WTC11 (cell line): ENCODE measurements at regions not wholly inside any gene's neighbourhood (a gene's known extent, or its start where the extent isn't known, plus 50 kb on each side); places are given as distances from the start of the nearest gene placed in this dataset.
"Not testable (repeated sequence)": the region's sequence is repeated elsewhere in the genome, so short reads cannot be mapped to it uniquely, and the experiment has no call there.

Experiments
- ATAC-seq: fragments of 200-7000 bp; cut with Tn5 transposase; 2 replicates; pipeline ENCODE4 v1.10.0; 2021; ENCODE audit warnings: mild to moderate bottlenecking, moderate library complexity
- CTCF ChIA-PET: fragments of 300-600 bp; sonication (Branson Sonifier 250); formaldehyde crosslinking; loops from one replicate; lab custom pipeline; 2021; ENCODE audit warnings: antibody characterized with exemption; lab: Charles Lee
- POLR2A ChIA-PET: fragments of 350-600 bp; sonication (Branson Sonifier 250); formaldehyde crosslinking; loops from one replicate; lab custom pipeline; 2021; ENCODE audit warnings: antibody characterized with exemption; lab: Charles Lee
- DNase-seq: peaks from one replicate; pipeline ENCODE4 v3.0.0; 2021; ENCODE audit warnings: low spot score
- H3K27ac Mint-ChIP-seq: 2 replicates; pipeline ENCODE4 v1.8.0; 2021; ENCODE audit warnings: mixed read lengths
- H3K27me3 Mint-ChIP-seq: 2 replicates; pipeline ENCODE4 v1.8.0; 2021; ENCODE audit warnings: low read depth, mild to moderate bottlenecking, moderate library complexity, mixed read lengths
- H3K36me3 Mint-ChIP-seq: 2 replicates; pipeline ENCODE4 v1.8.0; 2021; ENCODE audit warnings: mixed read lengths
- H3K4me1 Mint-ChIP-seq: 2 replicates; pipeline ENCODE4 v1.8.0; 2022; ENCODE audit warnings: mixed read lengths
- H3K4me3 Mint-ChIP-seq: 2 replicates; pipeline ENCODE4 v1.8.0; 2021; ENCODE audit warnings: mild to moderate bottlenecking, moderate library complexity, mixed read lengths
- H3K9me3 Mint-ChIP-seq: 2 replicates; pipeline ENCODE4 v1.8.0; 2021; ENCODE audit warnings: mixed read lengths
- AR ChIP-seq: fragments of 250-450 bp; sonication (Bioruptor Pico); IDR thresholded peaks from 2 replicates; pipeline ENCODE4 v1.9.0; 2021; ENCODE audit warnings: mild to moderate bottlenecking
- E2F5 ChIP-seq: sonication (generic); formaldehyde crosslinking; IDR thresholded peaks from 2 replicates; pipeline ENCODE4 v1.8.1; 2022; ENCODE audit warnings: mild to moderate bottlenecking, moderate library complexity, missing genetic modification reagents
- ETV6 ChIP-seq: sonication (generic); formaldehyde crosslinking; IDR thresholded peaks from 2 replicates; pipeline ENCODE4 v1.8.1; 2022; ENCODE audit warnings: mild to moderate bottlenecking, missing genetic modification reagents
- FOXK1 ChIP-seq: sonication (generic); formaldehyde crosslinking; IDR thresholded peaks from 2 replicates; pipeline ENCODE4 v1.8.0; 2022; ENCODE audit warnings: mild to moderate bottlenecking, moderate library complexity, missing genetic modification reagents
- FOXP1 ChIP-seq: sonication (generic); formaldehyde crosslinking; IDR thresholded peaks from 2 replicates; pipeline ENCODE4 v1.8.0; 2022; ENCODE audit warnings: missing genetic modification reagents, mild to moderate bottlenecking, moderate library complexity, borderline replicate concordance
- GTF2I ChIP-seq: fragments of 250-450 bp; sonication (Bioruptor Pico); conservative IDR thresholded peaks from 2 replicates; pipeline ENCODE4 v1.4.0; 2021; ENCODE audit warnings: mild to moderate bottlenecking
- HMGXB4 ChIP-seq: sonication (generic); formaldehyde crosslinking; IDR thresholded peaks from 2 replicates; pipeline ENCODE4 v1.8.1; 2023; ENCODE audit warnings: mild to moderate bottlenecking, moderate library complexity, missing genetic modification reagents
- MYBL2 ChIP-seq: sonication (generic); formaldehyde crosslinking; IDR thresholded peaks from 2 replicates; pipeline ENCODE4 v1.8.1; 2023; ENCODE audit warnings: mild to moderate bottlenecking, moderate library complexity, missing genetic modification reagents
- NFATC4 ChIP-seq: fragments of 250-450 bp; sonication (Bioruptor Pico); IDR thresholded peaks from 2 replicates; pipeline ENCODE4 v1.9.0; 2021; ENCODE audit warnings: mild to moderate bottlenecking
- SMAD4 ChIP-seq: sonication (generic); formaldehyde crosslinking; IDR thresholded peaks from 2 replicates; pipeline ENCODE4 v1.8.0; 2022; ENCODE audit warnings: mild to moderate bottlenecking, missing genetic modification reagents
- SOX15 ChIP-seq: fragments of 250-450 bp; sonication (Bioruptor Pico); IDR thresholded peaks from 2 replicates; pipeline ENCODE4 v1.9.0; 2021; ENCODE audit warnings: mild to moderate bottlenecking
- SP1 ChIP-seq: sonication (generic); formaldehyde crosslinking; conservative IDR thresholded peaks from 2 replicates; pipeline ENCODE4 v1.8.1; 2022; ENCODE audit warnings: missing genetic modification reagents
- TCF7 ChIP-seq: sonication (generic); formaldehyde crosslinking; IDR thresholded peaks from 2 replicates; pipeline ENCODE4 v1.8.0; 2022; ENCODE audit warnings: mild to moderate bottlenecking, low read depth, missing genetic modification reagents, moderate library complexity
- TEAD4 ChIP-seq: sonication (generic); formaldehyde crosslinking; IDR thresholded peaks from 2 replicates; pipeline ENCODE4 v1.8.0; 2022; ENCODE audit warnings: mild to moderate bottlenecking, missing genetic modification reagents
- ZBTB21 ChIP-seq: sonication (generic); formaldehyde crosslinking; IDR thresholded peaks from 2 replicates; pipeline ENCODE4 v1.8.1; 2023; ENCODE audit warnings: mild to moderate bottlenecking, missing genetic modification reagents, borderline replicate concordance
- ZMAT4 ChIP-seq: fragments of 250-450 bp; sonication (Bioruptor Pico); IDR thresholded peaks from 2 replicates; pipeline ENCODE4 v1.9.0; 2021; ENCODE audit warnings: mild to moderate bottlenecking
- ZNF416 ChIP-seq: fragments of 250-450 bp; sonication (Bioruptor Pico); IDR thresholded peaks from 2 replicates; pipeline ENCODE4 v1.9.0; 2021; ENCODE audit warnings: mild to moderate bottlenecking, inconsistent platforms
- TF ChIP-seq, protein P1 (sequence below): sonication (generic); formaldehyde crosslinking; IDR thresholded peaks from 2 replicates; pipeline ENCODE4 v1.8.1; 2023; ENCODE audit warnings: mild to moderate bottlenecking, missing genetic modification reagents, moderate library complexity
- TF ChIP-seq, protein P2 (sequence below): sonication (generic); formaldehyde crosslinking; IDR thresholded peaks from 2 replicates; pipeline ENCODE4 v1.8.0; 2022; ENCODE audit warnings: mild to moderate bottlenecking, missing genetic modification reagents
- TF ChIP-seq, protein P3 (sequence below): sonication (generic); formaldehyde crosslinking; IDR thresholded peaks from 2 replicates; pipeline ENCODE4 v1.8.1; 2022; ENCODE audit warnings: missing genetic modification reagents, borderline replicate concordance

DNA sequence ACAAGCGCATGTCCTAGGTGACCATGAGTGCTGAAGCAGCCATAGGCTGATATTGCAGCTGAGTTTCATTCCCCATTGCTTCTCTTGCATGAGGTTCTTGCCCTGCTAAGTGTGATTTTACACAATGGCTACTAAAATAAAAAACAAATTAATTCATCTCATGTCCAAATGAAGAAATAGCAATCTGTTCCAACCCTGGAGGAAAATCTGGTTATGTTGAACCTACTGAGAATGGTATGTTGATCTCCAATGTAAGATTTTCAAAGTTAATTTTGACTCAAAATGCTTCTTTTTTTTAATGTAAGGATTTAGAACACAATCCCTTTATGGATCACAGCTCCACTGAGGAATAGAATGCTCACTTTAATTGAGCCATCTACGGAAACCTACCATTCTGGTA, 254.2 kb upstream of the CRBN start (continued):
- TF ChIP-seq SOX15 (CRISPR knock-in tag) (no peak), TEAD4 (CRISPR knock-in tag) (no peak), AR (CRISPR knock-in tag) (no peak), ZMAT4 (CRISPR knock-in tag) (no peak), ZNF416 (CRISPR knock-in tag) (no peak)

DNA sequence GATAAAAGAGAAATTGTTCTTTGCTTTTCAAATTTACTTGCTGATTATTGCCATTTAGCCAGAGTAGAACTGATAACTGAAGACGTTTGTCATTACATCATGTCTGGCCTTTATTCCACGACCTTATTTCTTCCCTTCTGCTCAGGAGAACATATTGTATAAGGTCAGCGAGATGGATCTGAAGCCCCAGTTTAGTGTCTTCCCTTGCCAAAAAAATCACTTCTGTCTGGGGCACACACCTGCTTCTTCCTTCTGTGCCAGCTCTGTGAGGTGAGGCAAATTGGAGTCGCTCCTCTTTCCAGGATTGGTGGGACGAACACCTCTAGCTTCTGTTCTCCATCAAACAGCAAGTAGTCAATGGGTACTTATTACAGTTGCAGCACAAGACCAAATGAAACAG, 250.3 kb upstream of the CRBN start:
- TF ChIP-seq ZMAT4 (CRISPR knock-in tag) (no peak), FOXK1 (CRISPR knock-in tag) (no peak), MYBL2 (CRISPR knock-in tag) (no peak), HMGXB4 (CRISPR knock-in tag) (no peak), SMAD4 (CRISPR knock-in tag) (no peak), ZBTB21 (no peak), GTF2I (CRISPR knock-in tag) (no peak), FOXP1 (no peak), SOX15 (CRISPR knock-in tag) (no peak), E2F5 (no peak), NFATC4 (CRISPR knock-in tag) (no peak), SP1 (CRISPR knock-in tag) (no peak), ETV6 (no peak), TCF7 (CRISPR knock-in tag) (no peak)
- TF ChIP-seq, protein P1, sequence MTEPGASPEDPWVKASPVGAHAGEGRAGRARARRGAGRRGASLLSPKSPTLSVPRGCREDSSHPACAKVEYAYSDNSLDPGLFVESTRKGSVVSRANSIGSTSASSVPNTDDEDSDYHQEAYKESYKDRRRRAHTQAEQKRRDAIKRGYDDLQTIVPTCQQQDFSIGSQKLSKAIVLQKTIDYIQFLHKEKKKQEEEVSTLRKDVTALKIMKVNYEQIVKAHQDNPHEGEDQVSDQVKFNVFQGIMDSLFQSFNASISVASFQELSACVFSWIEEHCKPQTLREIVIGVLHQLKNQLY (CRISPR knock-in tag) = no peak
- TF ChIP-seq, protein P2, sequence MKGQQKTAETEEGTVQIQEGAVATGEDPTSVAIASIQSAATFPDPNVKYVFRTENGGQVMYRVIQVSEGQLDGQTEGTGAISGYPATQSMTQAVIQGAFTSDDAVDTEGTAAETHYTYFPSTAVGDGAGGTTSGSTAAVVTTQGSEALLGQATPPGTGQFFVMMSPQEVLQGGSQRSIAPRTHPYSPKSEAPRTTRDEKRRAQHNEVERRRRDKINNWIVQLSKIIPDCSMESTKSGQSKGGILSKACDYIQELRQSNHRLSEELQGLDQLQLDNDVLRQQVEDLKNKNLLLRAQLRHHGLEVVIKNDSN = no peak
- TF ChIP-seq, protein P3, sequence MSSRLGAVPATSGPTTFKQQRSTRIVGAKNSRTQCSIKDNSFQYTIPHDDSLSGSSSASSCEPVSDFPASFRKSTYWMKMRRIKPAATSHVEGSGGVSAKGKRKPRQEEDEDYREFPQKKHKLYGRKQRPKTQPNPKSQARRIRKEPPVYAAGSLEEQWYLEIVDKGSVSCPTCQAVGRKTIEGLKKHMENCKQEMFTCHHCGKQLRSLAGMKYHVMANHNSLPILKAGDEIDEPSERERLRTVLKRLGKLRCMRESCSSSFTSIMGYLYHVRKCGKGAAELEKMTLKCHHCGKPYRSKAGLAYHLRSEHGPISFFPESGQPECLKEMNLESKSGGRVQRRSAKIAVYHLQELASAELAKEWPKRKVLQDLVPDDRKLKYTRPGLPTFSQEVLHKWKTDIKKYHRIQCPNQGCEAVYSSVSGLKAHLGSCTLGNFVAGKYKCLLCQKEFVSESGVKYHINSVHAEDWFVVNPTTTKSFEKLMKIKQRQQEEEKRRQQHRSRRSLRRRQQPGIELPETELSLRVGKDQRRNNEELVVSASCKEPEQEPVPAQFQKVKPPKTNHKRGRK = no peak
- CTCF ChIA-PET = no interaction called here
- Mint-ChIP-seq H3K9me3 (peaks cover 71% of the 10 kb centered on the region), H3K27me3 (no peaks in the 10 kb centered on the region; the same call in 1 of the 2 replicates), H3K27ac (no peak overlapping the region), H3K36me3 (peaks cover 23% of the 10 kb centered on the region), H3K4me3 (no peak overlapping the region), H3K4me1 (no peaks in the 10 kb centered on the region)
- no peak for ATAC-seq
- DNase-seq = no peak
- POLR2A ChIA-PET = no interaction called here

DNA sequence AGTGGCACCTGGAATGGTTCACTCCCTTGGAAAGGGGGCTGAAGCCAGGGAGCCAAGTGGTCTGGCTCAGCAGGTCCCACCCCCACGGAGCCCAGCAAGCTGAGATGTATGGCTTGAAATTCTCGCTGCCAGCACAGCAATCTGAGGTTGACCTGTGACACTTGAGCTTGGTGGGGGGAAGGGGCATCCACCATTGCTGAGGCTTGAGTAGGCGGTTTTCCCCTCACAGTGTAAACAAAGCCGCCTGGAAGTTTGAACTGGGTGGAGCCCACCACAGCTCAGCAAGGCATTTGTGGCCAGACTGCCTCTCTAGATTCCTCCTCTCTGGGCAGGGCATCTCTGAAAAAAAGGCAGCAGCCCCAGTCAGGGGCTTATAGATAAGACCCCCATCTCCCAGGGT, 228.2 kb upstream of the CRBN start:
- DNase-seq, H3K27ac Mint-ChIP-seq, CTCF ChIA-PET, H3K4me1 Mint-ChIP-seq, H3K4me3 Mint-ChIP-seq, POLR2A ChIA-PET: not testable (repeated sequence)
- peak; percentile 20; the same call in 1 of the 2 replicates for ATAC-seq
- Mint-ChIP-seq H3K27me3 (peaks cover 12% of the 10 kb centered on the region), H3K9me3 (peaks cover 83% of the 10 kb centered on the region), H3K36me3 (peaks cover 42% of the 10 kb centered on the region)
